SK-N-MC (cell line): ENCODE measurements at regions not wholly inside any gene's neighbourhood (a gene's known extent, or its start where the extent isn't known, plus 50 kb on each side); places are given as distances from the start of the nearest gene placed in this dataset.

Experiments used
- EZH2 ChIP-seq: fragments of 200-600 bp; sonication (generic); IDR thresholded peaks from one replicate; pipeline ENCODE4 v1.6.1; 2017; ENCODE audit warnings: antibody characterized with exemption
- FOXP2 ChIP-seq: optimal IDR thresholded peaks from 2 replicates; pipeline ENCODE3; 2011; ENCODE audit warnings: mild to moderate bottlenecking, moderate library complexity; ENCODE audit not compliant: insufficient read depth; ENCODE audit errors: extremely low read length, control extremely low read depth
- POLR2AphosphoS5 ChIP-seq: IDR thresholded peaks from 2 replicates; pipeline ENCODE4 v1.6.1; 2012; ENCODE audit warnings: mild to moderate bottlenecking, low read depth, low read length, borderline replicate concordance

- no peak for TF ChIP-seq EZH2
- TF ChIP-seq POLR2AphosphoS5: no peak
- no peak for TF ChIP-seq FOXP2
Observed at GRCh38 chr3:70137366-70137765, 137.8 kb downstream of the SAMMSON start.
